ENCODE measurements at regions not wholly inside any gene's neighbourhood (a gene's known extent, or its start where the extent isn't known, plus 50 kb on each side); places are given as distances from the start of the nearest gene placed in this dataset.

DNA sequence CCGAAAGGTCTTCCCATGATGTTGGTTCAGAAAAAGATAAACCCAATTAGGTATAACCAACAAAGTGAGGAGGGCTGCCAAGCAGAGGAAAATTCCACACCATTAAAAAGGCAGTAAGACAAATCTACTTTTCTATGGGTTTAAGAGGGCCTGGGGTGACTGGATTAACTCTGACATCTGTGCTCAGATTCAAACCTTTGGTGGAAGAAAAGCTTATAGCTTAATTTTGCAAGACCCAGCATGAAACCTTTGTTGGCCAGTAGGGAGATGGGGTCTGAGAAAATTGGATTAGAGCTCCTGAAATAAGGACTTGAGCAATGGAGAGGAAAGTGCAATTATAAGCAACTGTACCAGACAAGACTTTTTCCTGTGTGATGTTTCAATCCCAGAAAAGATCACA, 104.2 kb downstream of the KDR start:
- TF ChIP-seq, protein P1, sequence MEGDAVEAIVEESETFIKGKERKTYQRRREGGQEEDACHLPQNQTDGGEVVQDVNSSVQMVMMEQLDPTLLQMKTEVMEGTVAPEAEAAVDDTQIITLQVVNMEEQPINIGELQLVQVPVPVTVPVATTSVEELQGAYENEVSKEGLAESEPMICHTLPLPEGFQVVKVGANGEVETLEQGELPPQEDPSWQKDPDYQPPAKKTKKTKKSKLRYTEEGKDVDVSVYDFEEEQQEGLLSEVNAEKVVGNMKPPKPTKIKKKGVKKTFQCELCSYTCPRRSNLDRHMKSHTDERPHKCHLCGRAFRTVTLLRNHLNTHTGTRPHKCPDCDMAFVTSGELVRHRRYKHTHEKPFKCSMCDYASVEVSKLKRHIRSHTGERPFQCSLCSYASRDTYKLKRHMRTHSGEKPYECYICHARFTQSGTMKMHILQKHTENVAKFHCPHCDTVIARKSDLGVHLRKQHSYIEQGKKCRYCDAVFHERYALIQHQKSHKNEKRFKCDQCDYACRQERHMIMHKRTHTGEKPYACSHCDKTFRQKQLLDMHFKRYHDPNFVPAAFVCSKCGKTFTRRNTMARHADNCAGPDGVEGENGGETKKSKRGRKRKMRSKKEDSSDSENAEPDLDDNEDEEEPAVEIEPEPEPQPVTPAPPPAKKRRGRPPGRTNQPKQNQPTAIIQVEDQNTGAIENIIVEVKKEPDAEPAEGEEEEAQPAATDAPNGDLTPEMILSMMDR (IDR thresholded peaks at IDR 0.05) = no peak
- no peak for TF ChIP-seq POLR2A (IDR thresholded peaks at IDR 0.05)

All from uterus (tissue), 2 donors.